ENCODE measurements at regions not wholly inside any gene's neighbourhood (a gene's known extent, or its start where the extent isn't known, plus 50 kb on each side); places are given as distances from the start of the nearest gene placed in this dataset.

GRCh38 chr1:213905344-213905743, 82.4 kb upstream of the PROX1 start:
- H3K27ac Mint-ChIP-seq: no peak overlapping the region
- no peak overlapping the region for H3K27ac ChIP-seq (ENCODE audit: low read depth in 1 of 2, low read length in 2 of 2)
- no peak for TF ChIP-seq CTCF (IDR thresholded peaks at IDR 0.05)
- H3K36me3 Mint-ChIP-seq (ENCODE audit: low read depth): no peaks in the 10 kb centered on the region
- no peaks in the 10 kb centered on the region for H3K4me1 Mint-ChIP-seq (ENCODE audit: low read depth)
- H3K27me3 Mint-ChIP-seq: no peaks in the 10 kb centered on the region
- H3K4me3 ChIP-seq (ENCODE audit: low read length): no peak overlapping the region
- DNase-seq (peak in 1 of 14 experiments; percentile 6), ATAC-seq (ENCODE audit: poor library complexity) (no peak)
- no peaks in the 10 kb centered on the region for H3K4me1 ChIP-seq (ENCODE audit: insufficient read depth, low read length)
- intact Hi-C loops (cut with DNase I, micrococcal nuclease): no loop called here
- peaks cover 4% of the 10 kb centered on the region for H3K9me3 Mint-ChIP-seq
- ChIA-PET CTCF (no interaction called here), POLR2A (no interaction called here)
- H3K9me3 ChIP-seq (ENCODE audit: control insufficient read depth in 1 of 2, insufficient read depth in 1 of 2, low read length in 2 of 2): peaks cover 0 to 7% of the 10 kb centered on the region in 2 experiments
- no peaks in the 10 kb centered on the region for H3K36me3 ChIP-seq (ENCODE audit: insufficient read depth, low read length)
- H3K4me3 Mint-ChIP-seq: no peak overlapping the region
- H3K27me3 ChIP-seq (ENCODE audit: control insufficient read depth in 1 of 2, insufficient read depth in 2 of 2, low read length in 2 of 2): no peaks in the 10 kb centered on the region

- Mint-ChIP-seq H3K4me1 (ENCODE audit: low read depth) (no peaks in the 10 kb centered on the region), H3K4me3 (no peak overlapping the region), H3K27ac (no peak overlapping the region), H3K9me3 (peaks cover 4% of the 10 kb centered on the region), H3K27me3 (no peaks in the 10 kb centered on the region), H3K36me3 (ENCODE audit: low read depth) (no peaks in the 10 kb centered on the region)
- no peak for TF ChIP-seq CTCF (IDR thresholded peaks at IDR 0.05)
- no peak for DNase-seq
- POLR2A ChIA-PET: no interaction called here
- CTCF ChIA-PET: no interaction called here
- ATAC-seq (ENCODE audit: poor library complexity): no peak
- intact Hi-C loops (cut with DNase I, micrococcal nuclease): no loop called here
- no peaks in the 10 kb centered on the region for H3K36me3 ChIP-seq (ENCODE audit: insufficient read depth, low read length)
- H3K4me3 ChIP-seq (ENCODE audit: low read length): no peak overlapping the region
- peaks cover 0 to 7% of the 10 kb centered on the region in 2 experiments for H3K9me3 ChIP-seq (ENCODE audit: control insufficient read depth in 1 of 2, insufficient read depth in 1 of 2, low read length in 2 of 2)
- H3K4me1 ChIP-seq (ENCODE audit: insufficient read depth, low read length): no peaks in the 10 kb centered on the region
- no peak overlapping the region for H3K27ac ChIP-seq (ENCODE audit: low read depth in 1 of 2, low read length in 2 of 2)
- no peaks in the 10 kb centered on the region for H3K27me3 ChIP-seq (ENCODE audit: control insufficient read depth in 1 of 2, insufficient read depth in 2 of 2, low read length in 2 of 2)
Observed at GRCh38 chr1:213908521-213908920, 79.3 kb upstream of the PROX1 start.

GRCh38 chr1:213914392-213914791, 73.4 kb upstream of the PROX1 start:
- H3K4me3 Mint-ChIP-seq: no peak overlapping the region
- Histone ChIP-seq H3K27me3 (ENCODE audit: control insufficient read depth in 1 of 2, insufficient read depth in 2 of 2, low read length in 2 of 2) (no peaks in the 10 kb centered on the region), H3K4me1 (ENCODE audit: insufficient read depth, low read length) (no peaks in the 10 kb centered on the region), H3K27ac (ENCODE audit: low read depth in 1 of 2, low read length in 2 of 2) (no peak overlapping the region), H3K36me3 (ENCODE audit: insufficient read depth, low read length) (no peaks in the 10 kb centered on the region), H3K4me3 (ENCODE audit: low read length) (no peak overlapping the region), H3K9me3 (ENCODE audit: control insufficient read depth in 1 of 2, insufficient read depth in 1 of 2, low read length in 2 of 2) (no peaks in the 10 kb centered on the region)
- ChIA-PET POLR2A (no interaction called here), CTCF (no interaction called here)
- no peaks in the 10 kb centered on the region for H3K27me3 Mint-ChIP-seq
- no peaks in the 10 kb centered on the region for H3K9me3 Mint-ChIP-seq
- DNase-seq (no peak), ATAC-seq (ENCODE audit: poor library complexity) (no peak)
- intact Hi-C loops (cut with DNase I, micrococcal nuclease): no loop called here
- no peaks in the 10 kb centered on the region for H3K4me1 Mint-ChIP-seq (ENCODE audit: low read depth)
- TF ChIP-seq CTCF (IDR thresholded peaks at IDR 0.05): no peak
- no peak overlapping the region for H3K27ac Mint-ChIP-seq
- no peaks in the 10 kb centered on the region for H3K36me3 Mint-ChIP-seq (ENCODE audit: low read depth)

All from CD4-positive, alpha-beta T cell (primary cell).